Cardiac muscle cell (in vitro differentiated cells and primary cell): ENCODE measurements at regions not wholly inside any gene's neighbourhood (a gene's known extent, or its start where the extent isn't known, plus 50 kb on each side); places are given as distances from the start of the nearest gene placed in this dataset.

Experiments used
- DNase-seq, 2 donors: peaks; one replicate each; pipeline versions ENCODE4 v3.0.0 to v3.0.0-alpha.2; 2010 to 2017; ENCODE audit warnings: low read depth in 1 of 2, low spot score in 1 of 2
- H3K27ac ChIP-seq: fragments of 200-600 bp; sonication (generic); 2 replicates; pipeline ENCODE4 v1.5.1; 2016
- H3K27me3 ChIP-seq: fragments of 200-600 bp; sonication (generic); 2 replicates; pipeline ENCODE4 v1.6.0; 2016; ENCODE audit warnings: control low read depth
- H3K36me3 ChIP-seq: fragments of 200-600 bp; sonication (generic); 2 replicates; pipeline ENCODE4 v1.5.1; 2016; ENCODE audit warnings: control low read depth
- H3K4me1 ChIP-seq: fragments of 200-600 bp; sonication (generic); 2 replicates; pipeline ENCODE4 v1.8.1; 2017; ENCODE audit warnings: low read depth, mild to moderate bottlenecking, mixed run types
- H3K4me3 ChIP-seq: fragments of 200-600 bp; sonication (generic); 2 replicates; pipeline ENCODE4 v1.5.1; 2016; ENCODE audit warnings: mild to moderate bottlenecking
- H3K9me3 ChIP-seq: fragments of 200-600 bp; sonication (generic); 2 replicates; pipeline ENCODE4 v1.5.1; 2017; ENCODE audit warnings: low read depth, mild to moderate bottlenecking, control low read depth
- CTCF ChIP-seq: IDR thresholded peaks from 2 replicates; pipeline ENCODE4 v1.5.1; 2012; ENCODE audit warnings: low read depth, mild to moderate bottlenecking, low read length

GRCh38 chr1:54483875-54484437, 64.1 kb upstream of the ACOT11 start:
- H3K36me3 ChIP-seq = no peaks in the 10 kb centered on the region
- no peaks in the 10 kb centered on the region for H3K9me3 ChIP-seq
- H3K4me1 ChIP-seq = peaks cover 27% of the 10 kb centered on the region
- no peaks in the 10 kb centered on the region for H3K27me3 ChIP-seq
- DNase-seq = no peak
- TF ChIP-seq CTCF = no peak
- no peak overlapping the region for H3K4me3 ChIP-seq
- H3K27ac ChIP-seq = no peak overlapping the region

- H3K4me3 ChIP-seq = no peak overlapping the region
- H3K4me1 ChIP-seq = peaks cover 20% of the 10 kb centered on the region
- no peak for TF ChIP-seq CTCF
- H3K27ac ChIP-seq = no peak overlapping the region
- no peaks in the 10 kb centered on the region for H3K27me3 ChIP-seq
- H3K9me3 ChIP-seq = no peaks in the 10 kb centered on the region
- H3K36me3 ChIP-seq = no peaks in the 10 kb centered on the region
- DNase-seq = no peak
Measured at GRCh38 chr1:54481201-54481884, 66.7 kb upstream of the ACOT11 start.

GRCh38 chr1:54480525-54480848, 67.5 kb upstream of the ACOT11 start:
- DNase-seq = no peak
- no peak overlapping the region for H3K4me3 ChIP-seq

GRCh38 chr1:54479841-54480524, 68.0 kb upstream of the ACOT11 start:
- no peaks in the 10 kb centered on the region for H3K9me3 ChIP-seq
- peaks cover 31% of the 10 kb centered on the region for H3K4me1 ChIP-seq
- TF ChIP-seq CTCF = no peak
- H3K27ac ChIP-seq = peak overlapping the region; percentile 41
- DNase-seq = no peak
- no peak overlapping the region for H3K4me3 ChIP-seq
- no peaks in the 10 kb centered on the region for H3K27me3 ChIP-seq
- no peaks in the 10 kb centered on the region for H3K36me3 ChIP-seq

More at GRCh38 chr1:54480525-54480848, 67.5 kb upstream of the ACOT11 start:
- TF ChIP-seq CTCF = no peak
- no peaks in the 10 kb centered on the region for H3K36me3 ChIP-seq
- no peaks in the 10 kb centered on the region for H3K27me3 ChIP-seq
- peak overlapping the region; percentile 41 for H3K27ac ChIP-seq
- no peaks in the 10 kb centered on the region for H3K9me3 ChIP-seq
- H3K4me1 ChIP-seq = peaks cover 26% of the 10 kb centered on the region

GRCh38 chr1:54479251-54479650, 68.8 kb upstream of the ACOT11 start:
- Histone ChIP-seq H3K27ac (no peak overlapping the region), H3K4me1 (peaks cover 35% of the 10 kb centered on the region), H3K9me3 (no peaks in the 10 kb centered on the region), H3K36me3 (no peaks in the 10 kb centered on the region), H3K4me3 (no peak overlapping the region), H3K27me3 (no peaks in the 10 kb centered on the region)
- DNase-seq = no peak
- TF ChIP-seq CTCF = no peak
